ENCODE measurements at regions not wholly inside any gene's neighbourhood (a gene's known extent, or its start where the extent isn't known, plus 50 kb on each side); places are given as distances from the start of the nearest gene placed in this dataset.

DNA sequence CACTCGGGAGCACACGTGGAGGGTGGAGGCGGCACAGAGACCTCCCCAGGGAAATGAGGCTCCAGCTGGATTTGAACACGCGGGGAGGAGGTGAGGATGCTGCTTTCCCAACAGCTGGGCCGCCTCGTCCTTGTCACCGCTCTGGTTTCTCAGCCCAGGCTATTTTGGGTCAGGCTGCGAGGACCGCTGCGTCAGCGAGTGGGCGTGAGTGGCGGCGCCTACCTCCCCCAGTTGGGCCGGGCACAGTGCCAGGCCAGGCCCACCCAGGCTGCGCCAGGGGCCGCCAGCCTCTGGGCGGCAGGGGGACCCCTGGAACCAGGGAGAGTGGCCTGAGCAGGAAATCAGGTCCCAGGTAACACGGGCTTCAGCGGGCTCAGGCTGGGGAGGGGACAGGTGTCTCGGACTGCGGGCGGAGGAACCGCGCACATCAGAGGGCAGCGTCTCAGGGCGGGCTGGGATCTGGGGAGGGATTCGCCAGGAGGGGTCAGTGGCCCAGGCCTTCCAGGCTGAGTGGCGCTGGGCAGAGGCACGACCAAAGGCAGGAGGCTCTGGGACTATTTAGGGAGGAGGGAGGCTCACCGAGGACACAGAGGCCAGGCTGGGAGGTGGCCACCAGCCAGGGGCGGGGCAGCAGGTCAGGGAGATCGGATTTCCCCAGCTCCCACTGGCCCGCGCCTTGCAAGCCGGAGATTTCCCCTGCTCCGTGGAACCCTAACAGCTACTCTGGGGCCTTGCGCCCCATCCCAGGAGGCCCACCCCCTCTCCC lies 125.2 kb upstream of the RET start:
- DNase-seq (ENCODE audit: low read depth, low spot score), result no peak

GRCh38 chr10:42952349-42952748 lies 124.5 kb upstream of the RET start:
- DNase-seq (ENCODE audit: low read depth, low spot score), result no peak

- DNase-seq (ENCODE audit: low read depth, low spot score), result no peak
These were observed 123.8 kb upstream of the RET start for GRCh38 chr10:42952931-42953683.

GRCh38 chr10:42953684-42954674 lies 122.9 kb upstream of the RET start:
- DNase-seq (ENCODE audit: low read depth, low spot score), result no peak

DNA sequence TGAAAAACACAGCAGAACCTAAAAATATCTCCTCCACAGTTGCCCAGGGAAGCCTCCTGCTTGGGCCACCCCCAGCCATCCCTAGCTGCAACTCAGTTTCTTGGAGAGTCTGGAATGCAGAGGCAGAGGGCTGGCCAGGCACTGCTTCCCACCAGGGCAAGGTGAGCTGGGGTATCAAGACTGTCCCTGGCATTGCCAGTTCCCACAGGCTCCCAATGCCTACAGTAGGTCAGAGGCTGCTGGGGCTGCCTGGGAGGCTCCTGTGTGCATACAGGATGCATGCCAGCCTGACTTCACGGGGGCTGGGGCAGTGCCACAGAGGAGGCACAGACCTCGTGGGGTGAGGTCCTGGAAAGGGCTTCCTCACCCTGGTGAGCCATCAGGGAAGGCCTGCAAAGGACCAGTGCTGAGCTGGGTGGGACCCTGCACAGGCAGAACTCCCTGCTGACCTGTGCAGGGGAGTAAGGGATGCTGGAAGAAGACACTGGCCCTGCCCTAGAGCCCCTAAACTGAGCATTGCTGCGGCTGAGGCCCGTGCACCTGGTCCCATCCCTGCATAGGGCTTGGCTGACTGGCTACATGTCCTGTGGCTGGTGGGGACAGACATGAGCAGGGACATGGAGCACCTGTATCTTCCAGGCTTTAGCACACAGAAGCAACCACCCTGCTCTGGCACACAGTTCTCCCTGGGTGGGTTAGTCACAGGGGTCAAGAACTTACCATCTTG lies 121.9 kb upstream of the RET start:
- no peak for DNase-seq (ENCODE audit: low read depth, low spot score)

DNA sequence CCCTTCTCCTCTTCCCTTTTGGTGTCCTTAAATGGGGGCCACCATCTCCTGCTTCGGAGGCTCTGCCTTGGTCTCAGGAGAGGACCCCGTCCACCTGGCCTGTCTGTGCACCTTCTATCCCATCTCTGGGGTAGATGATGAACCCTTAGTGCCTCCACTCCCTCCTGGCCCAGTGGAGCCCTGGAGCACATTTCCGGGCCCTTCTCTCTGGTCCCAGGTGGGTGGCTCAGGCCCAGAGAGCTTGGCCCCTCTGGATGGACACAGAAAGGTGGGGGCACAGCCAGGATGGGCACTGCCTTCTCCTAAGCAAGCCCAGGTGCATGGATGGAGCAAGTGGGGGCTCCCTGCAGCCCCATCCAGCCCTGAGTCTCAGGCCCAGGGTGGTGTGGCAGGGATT lies 121.4 kb upstream of the RET start:
- no peak for DNase-seq (ENCODE audit: low read depth, low spot score)

GRCh38 chr10:42956045-42956444 lies 120.8 kb upstream of the RET start:
- DNase-seq (ENCODE audit: low read depth, low spot score), result no peak

DNA sequence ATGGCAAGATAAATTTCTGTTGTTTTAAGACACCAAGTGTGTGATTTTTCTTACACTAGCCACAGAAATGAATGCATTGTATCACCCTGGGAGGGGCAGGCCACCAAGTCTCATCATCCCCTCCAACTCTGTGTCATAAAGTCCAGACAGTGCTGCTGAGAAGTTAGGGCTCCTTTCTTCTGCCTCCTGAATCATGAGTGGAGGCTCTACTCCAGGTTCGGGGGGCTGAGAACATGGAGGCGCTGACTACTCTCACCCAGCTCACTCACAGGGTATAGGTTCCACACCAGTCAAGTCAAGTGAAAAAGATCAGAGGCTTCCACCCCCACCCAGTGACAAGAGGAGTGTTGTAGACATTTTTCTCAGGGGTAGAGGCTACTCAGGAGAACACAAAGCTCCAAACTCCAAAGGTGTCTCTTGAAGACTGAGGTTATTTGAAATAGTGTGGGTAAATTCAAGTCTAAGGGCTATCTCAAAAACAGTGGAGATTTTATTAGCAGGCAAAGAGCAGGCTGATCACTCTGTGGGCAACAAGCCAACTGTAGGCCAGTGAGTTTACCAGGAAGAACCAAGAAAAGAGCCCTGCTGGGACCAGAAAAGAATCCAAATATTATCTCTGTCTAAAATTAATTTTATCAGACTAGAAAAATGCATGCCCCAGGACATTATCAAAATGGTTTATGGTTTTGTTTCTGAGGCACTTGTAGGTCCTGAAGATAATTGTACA lies 118.6 kb upstream of the RET start:
- no peak for DNase-seq (ENCODE audit: low read depth, low spot score)

DNA sequence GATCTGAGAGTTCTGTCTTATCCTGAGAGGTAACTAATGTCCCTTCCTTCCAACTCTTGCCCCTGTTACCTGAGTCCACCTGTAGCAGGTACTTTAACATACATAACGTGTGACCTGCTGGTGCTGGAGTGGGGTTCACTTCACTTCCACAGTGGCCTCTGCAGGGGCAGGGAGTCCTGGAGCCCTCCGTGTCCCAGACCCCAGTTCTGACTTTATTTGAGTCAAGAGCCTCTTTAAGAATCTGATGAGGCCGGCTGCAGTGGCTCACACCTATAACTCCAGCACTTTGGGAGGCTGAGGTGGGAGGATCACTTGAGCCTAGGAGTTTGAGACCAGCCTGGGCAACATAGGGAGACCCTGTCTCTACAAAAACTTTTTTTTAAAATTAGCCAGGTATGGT lies 117.0 kb upstream of the RET start:
- DNase-seq (ENCODE audit: low read depth, low spot score), result no peak

DNA sequence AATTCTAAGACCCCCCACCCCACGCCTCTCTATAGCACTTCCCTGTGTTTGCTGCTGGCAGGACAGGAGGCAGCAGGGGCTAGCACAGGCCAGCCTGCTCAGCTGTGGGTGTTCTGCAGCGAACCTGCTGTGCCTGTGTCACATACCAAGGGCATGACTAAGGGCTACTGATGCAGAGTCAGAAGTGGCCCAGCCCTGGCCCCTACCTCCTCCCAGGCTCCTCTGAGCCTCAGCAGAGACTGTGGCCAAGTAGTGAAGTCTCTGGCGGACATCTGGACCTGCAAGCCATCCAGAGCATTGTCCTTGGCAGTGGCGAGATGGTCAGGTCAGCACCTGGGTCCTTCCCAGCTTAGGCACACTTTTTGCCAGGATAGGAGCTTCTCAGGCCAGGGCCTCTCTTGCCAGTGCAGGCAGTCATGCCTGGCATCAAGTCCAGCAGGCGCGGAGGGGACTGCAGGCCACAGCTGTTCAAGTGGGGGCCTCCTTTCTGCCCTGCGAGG lies 116.3 kb upstream of the RET start:
- DNase-seq (ENCODE audit: low read depth, low spot score), result no peak

- no peak for DNase-seq (ENCODE audit: low read depth, low spot score)
These were observed 115.7 kb upstream of the RET start for GRCh38 chr10:42960991-42961795.

GRCh38 chr10:42961796-42962109 lies 115.1 kb upstream of the RET start:
- no peak for DNase-seq (ENCODE audit: low read depth, low spot score)

DNA sequence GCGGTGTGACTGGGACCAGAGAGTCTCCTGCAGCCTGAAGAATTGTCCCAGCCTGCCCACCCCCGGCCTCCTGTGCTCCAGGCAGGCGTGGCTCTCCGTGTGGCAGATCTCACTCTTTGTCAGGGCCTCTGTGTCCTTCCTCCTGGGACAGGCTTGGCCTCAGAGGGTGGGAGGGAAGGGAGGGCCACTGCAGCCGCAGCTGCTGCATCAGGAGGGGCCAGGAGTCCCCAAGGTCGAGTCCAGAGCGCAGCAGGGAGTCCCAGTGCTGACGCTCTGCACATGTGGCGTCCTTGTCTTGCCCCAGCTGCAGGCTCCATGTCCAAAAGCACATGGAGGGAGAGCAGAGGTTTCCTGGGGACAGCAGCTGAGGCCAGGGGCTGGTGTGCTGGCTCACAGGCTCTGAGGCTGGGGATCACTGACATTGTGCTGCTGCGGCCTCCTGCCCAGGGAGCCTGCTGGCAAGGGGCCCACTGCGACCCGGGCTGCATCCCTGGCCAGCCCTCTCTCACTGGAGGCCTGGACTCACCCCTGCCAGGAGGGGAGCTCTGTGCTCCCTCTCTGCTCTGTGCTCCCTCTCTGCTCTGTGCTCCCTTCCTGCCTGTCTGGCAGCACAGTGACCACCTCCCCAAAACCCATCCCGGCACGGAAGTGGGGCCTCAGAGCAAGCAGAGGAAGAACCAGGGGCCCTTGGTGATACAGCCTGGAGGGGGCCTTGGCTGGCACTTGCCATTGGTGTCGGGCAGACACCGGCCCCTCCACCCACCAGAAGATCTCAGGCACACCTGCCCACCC lies 114.6 kb upstream of the RET start:
- DNase-seq (ENCODE audit: low read depth, low spot score), result no peak

- DNase-seq (ENCODE audit: low read depth, low spot score), result no peak
These were observed 114.0 kb upstream of the RET start for GRCh38 chr10:42962902-42963231.

DNA sequence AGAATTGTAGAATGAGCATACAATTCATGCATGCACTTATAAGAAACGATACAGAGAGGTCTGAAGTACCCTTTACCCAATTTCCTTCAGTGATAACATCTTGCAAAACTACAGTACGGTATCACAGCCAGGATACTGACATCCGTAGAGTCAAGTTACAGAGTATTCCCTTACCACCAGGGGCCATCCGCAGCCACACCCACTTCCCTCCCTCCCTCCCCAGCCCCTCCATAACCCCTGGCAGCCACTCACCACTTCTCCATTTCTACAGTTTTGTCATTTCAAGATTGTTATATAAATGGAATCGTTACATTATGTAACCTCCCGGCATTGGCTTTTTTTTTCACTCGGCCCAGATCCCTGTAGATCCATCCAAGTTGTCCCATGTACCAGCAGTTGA lies 113.6 kb upstream of the RET start:
- DNase-seq (ENCODE audit: low read depth, low spot score), result no peak

DNA sequence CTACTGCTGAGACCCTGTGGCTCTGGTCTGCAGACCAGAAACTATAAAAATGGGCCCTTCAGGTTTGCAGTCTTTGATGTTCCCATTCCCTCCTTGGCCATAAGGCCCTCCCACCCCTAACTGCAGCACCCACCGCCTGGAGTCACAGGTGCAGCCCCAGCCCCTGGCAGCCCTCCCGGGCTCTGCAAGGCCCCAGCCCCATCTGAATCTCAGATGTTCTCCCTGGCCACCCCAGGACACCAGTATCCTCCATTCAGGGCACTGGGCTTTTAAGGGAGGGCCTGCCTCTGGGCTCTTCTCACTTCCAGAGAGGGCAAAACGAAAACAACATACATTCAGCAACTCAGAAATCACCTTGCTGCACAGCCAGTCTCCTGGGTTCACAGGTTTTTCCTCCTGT lies 107.7 kb upstream of the RET start:
- no peak for DNase-seq (ENCODE audit: low read depth, low spot score)

DNA sequence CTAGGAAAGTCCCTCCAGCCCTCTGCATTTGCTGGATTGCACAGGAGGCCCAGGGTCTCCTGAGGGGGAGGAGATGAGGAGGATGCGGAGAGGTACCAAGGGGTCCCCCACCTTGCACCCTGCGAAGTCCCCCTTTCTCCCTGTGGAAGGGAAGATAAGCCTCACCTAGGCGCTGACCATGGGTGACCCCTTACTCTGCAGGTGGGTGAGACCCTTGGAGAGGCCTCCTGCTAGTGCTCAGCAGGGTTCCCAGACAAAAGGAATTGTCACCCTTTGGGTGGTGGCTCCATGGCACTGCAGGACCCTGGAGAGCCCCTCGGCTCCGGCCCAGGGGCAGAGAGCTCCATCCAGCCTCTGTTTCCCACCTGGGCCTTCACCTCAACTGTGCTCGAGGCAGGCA lies 107.0 kb upstream of the RET start:
- no peak for DNase-seq (ENCODE audit: low read depth, low spot score)

DNA sequence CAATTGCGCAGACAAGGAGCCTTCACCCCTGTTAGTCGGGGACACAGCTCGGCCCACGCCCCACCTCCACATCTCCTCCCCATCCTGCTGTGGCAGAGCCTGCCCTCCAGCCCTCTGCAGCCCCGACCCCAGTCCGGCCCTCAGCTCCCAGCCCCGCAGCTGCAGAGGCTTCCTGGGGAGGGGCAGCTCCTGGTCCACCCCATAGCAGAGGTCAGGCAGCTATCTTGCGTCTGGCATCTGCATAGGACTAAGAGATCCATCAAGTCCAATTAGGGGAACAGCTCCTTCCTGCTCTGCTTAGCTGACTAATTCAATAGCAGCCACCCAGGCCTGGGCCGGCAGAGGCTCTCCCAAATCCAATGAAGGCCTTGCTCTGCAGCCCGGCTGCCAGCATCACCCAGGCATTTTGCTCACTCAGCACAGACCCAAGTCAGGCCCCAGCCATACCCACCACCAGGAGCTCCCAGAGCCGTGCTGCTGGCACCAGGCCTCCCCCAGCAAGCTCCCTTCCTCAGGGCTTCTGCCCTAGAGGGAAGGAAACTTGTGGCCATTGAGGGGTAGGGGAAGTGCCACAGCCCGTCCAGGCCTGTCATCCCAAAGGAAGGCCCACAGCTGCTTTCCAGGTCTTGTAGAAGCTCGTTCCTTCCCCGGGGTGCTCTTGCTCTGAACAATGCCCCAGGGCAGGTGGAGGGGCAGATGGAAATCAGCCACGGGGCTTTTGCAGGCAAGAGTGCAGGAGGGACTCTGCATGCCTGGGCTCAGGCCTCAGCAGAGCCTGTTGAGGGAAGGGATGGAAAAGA lies 106.2 kb upstream of the RET start:
- DNase-seq (ENCODE audit: low read depth, low spot score), result no peak

DNA sequence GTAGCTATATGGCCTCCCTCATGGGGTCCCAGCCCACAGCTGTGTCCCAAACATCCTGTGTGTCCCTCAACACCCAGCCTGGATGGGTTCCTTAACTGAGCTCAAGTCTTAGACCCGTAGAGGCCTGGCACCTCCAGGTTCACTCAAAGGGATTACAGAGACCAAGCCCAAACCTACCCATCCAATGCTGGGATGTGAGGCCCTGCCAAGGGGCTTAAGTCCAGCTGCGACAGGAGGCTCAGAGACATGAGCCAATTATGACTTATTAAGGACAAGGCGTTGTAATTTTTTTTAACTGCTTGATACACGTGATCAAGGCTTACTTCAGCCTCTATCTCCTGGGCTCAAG lies 105.6 kb upstream of the RET start:
- no peak for DNase-seq (ENCODE audit: low read depth, low spot score)

Data from activated naive CD8-positive, alpha-beta T cell treated with anti-CD3 and anti-CD28 coated beads, Interleukin-2, amount 50 U/mL, for 16 hours (primary cell).